WTC11 (cell line): ENCODE measurements at regions not wholly inside any gene's neighbourhood (a gene's known extent, or its start where the extent isn't known, plus 50 kb on each side); places are given as distances from the start of the nearest gene placed in this dataset.

Source experiments
- ATAC-seq: fragments of 200-7000 bp; cut with Tn5 transposase; 2 replicates; pipeline ENCODE4 v1.10.0; 2021; ENCODE audit warnings: mild to moderate bottlenecking, moderate library complexity
- CTCF ChIA-PET: fragments of 300-600 bp; sonication (Branson Sonifier 250); formaldehyde crosslinking; loops from one replicate; lab custom pipeline; 2021; ENCODE audit warnings: antibody characterized with exemption; lab: Charles Lee
- POLR2A ChIA-PET: fragments of 350-600 bp; sonication (Branson Sonifier 250); formaldehyde crosslinking; loops from one replicate; lab custom pipeline; 2021; ENCODE audit warnings: antibody characterized with exemption; lab: Charles Lee
- DNase-seq: peaks from one replicate; pipeline ENCODE4 v3.0.0; 2021; ENCODE audit warnings: low spot score
- H3K27ac Mint-ChIP-seq: 2 replicates; pipeline ENCODE4 v1.8.0; 2021; ENCODE audit warnings: mixed read lengths
- H3K27me3 Mint-ChIP-seq: 2 replicates; pipeline ENCODE4 v1.8.0; 2021; ENCODE audit warnings: low read depth, mild to moderate bottlenecking, moderate library complexity, mixed read lengths
- H3K36me3 Mint-ChIP-seq: 2 replicates; pipeline ENCODE4 v1.8.0; 2021; ENCODE audit warnings: mixed read lengths
- H3K4me1 Mint-ChIP-seq: 2 replicates; pipeline ENCODE4 v1.8.0; 2022; ENCODE audit warnings: mixed read lengths
- H3K4me3 Mint-ChIP-seq: 2 replicates; pipeline ENCODE4 v1.8.0; 2021; ENCODE audit warnings: mild to moderate bottlenecking, moderate library complexity, mixed read lengths
- H3K9me3 Mint-ChIP-seq: 2 replicates; pipeline ENCODE4 v1.8.0; 2021; ENCODE audit warnings: mixed read lengths
- CREB1 ChIP-seq: sonication (generic); formaldehyde crosslinking; IDR thresholded peaks from 2 replicates; pipeline ENCODE4 v1.8.0; 2023; ENCODE audit warnings: mild to moderate bottlenecking, missing genetic modification reagents
- E2F1 ChIP-seq: sonication (generic); formaldehyde crosslinking; IDR thresholded peaks from 2 replicates; pipeline ENCODE4 v1.8.0; 2022; ENCODE audit warnings: mild to moderate bottlenecking, missing genetic modification reagents
- E2F5 ChIP-seq: sonication (generic); formaldehyde crosslinking; IDR thresholded peaks from 2 replicates; pipeline ENCODE4 v1.8.1; 2022; ENCODE audit warnings: mild to moderate bottlenecking, moderate library complexity, missing genetic modification reagents
- GABPB1 ChIP-seq: sonication (generic); formaldehyde crosslinking; IDR thresholded peaks from 2 replicates; pipeline ENCODE4 v1.8.1; 2023; ENCODE audit warnings: mild to moderate bottlenecking, missing genetic modification reagents
- GRHL2 ChIP-seq: fragments of 250-450 bp; sonication (Bioruptor Pico); IDR thresholded peaks from 2 replicates; pipeline ENCODE4 v1.8.0; 2022; ENCODE audit warnings: mild to moderate bottlenecking, moderate library complexity; ENCODE audit not compliant: insufficient replicate concordance, severe bottlenecking
- HMGXB4 ChIP-seq: sonication (generic); formaldehyde crosslinking; IDR thresholded peaks from 2 replicates; pipeline ENCODE4 v1.8.1; 2023; ENCODE audit warnings: mild to moderate bottlenecking, moderate library complexity, missing genetic modification reagents
- JAZF1 ChIP-seq: fragments of 250-450 bp; sonication (Bioruptor Pico); IDR thresholded peaks from 2 replicates; pipeline ENCODE4 v1.9.0; 2021; ENCODE audit warnings: moderate library complexity, mild to moderate bottlenecking, inconsistent platforms
- JUN ChIP-seq: sonication (generic); formaldehyde crosslinking; IDR thresholded peaks from 2 replicates; pipeline ENCODE4 v1.8.0; 2023; ENCODE audit warnings: mild to moderate bottlenecking, missing genetic modification reagents
- MYBL2 ChIP-seq: sonication (generic); formaldehyde crosslinking; IDR thresholded peaks from 2 replicates; pipeline ENCODE4 v1.8.1; 2023; ENCODE audit warnings: mild to moderate bottlenecking, moderate library complexity, missing genetic modification reagents
- PRDM15 ChIP-seq: sonication (generic); formaldehyde crosslinking; IDR thresholded peaks from 2 replicates; pipeline ENCODE4 v1.8.0; 2022; ENCODE audit warnings: missing genetic modification reagents
- SMAD3 ChIP-seq: sonication (generic); formaldehyde crosslinking; IDR thresholded peaks from 2 replicates; pipeline ENCODE4 v1.8.0; 2022; ENCODE audit warnings: missing genetic modification reagents, mild to moderate bottlenecking, borderline replicate concordance
- STAT6 ChIP-seq: sonication (generic); formaldehyde crosslinking; conservative IDR thresholded peaks from 2 replicates; pipeline ENCODE4 v1.8.1; 2023; ENCODE audit warnings: mild to moderate bottlenecking, low read depth, missing genetic modification reagents, moderate library complexity
- TCF7 ChIP-seq: sonication (generic); formaldehyde crosslinking; IDR thresholded peaks from 2 replicates; pipeline ENCODE4 v1.8.0; 2022; ENCODE audit warnings: mild to moderate bottlenecking, low read depth, missing genetic modification reagents, moderate library complexity
- TEAD4 ChIP-seq: sonication (generic); formaldehyde crosslinking; IDR thresholded peaks from 2 replicates; pipeline ENCODE4 v1.8.0; 2022; ENCODE audit warnings: mild to moderate bottlenecking, missing genetic modification reagents
- ZNF219 ChIP-seq: sonication (generic); formaldehyde crosslinking; IDR thresholded peaks from 2 replicates; pipeline ENCODE4 v1.8.0; 2023; ENCODE audit warnings: missing genetic modification reagents, mild to moderate bottlenecking, borderline replicate concordance
- ZNF281 ChIP-seq: sonication (generic); formaldehyde crosslinking; IDR thresholded peaks from 2 replicates; pipeline ENCODE4 v1.8.0; 2023; ENCODE audit warnings: mild to moderate bottlenecking, missing genetic modification reagents
- ZNF416 ChIP-seq: fragments of 250-450 bp; sonication (Bioruptor Pico); IDR thresholded peaks from 2 replicates; pipeline ENCODE4 v1.9.0; 2021; ENCODE audit warnings: mild to moderate bottlenecking, inconsistent platforms
- ZNF425 ChIP-seq: fragments of 250-450 bp; sonication (Bioruptor Pico); conservative IDR thresholded peaks from 2 replicates; pipeline ENCODE4 v1.9.0; 2021; ENCODE audit warnings: mild to moderate bottlenecking
- ZNF671 ChIP-seq: fragments of 250-450 bp; sonication (Bioruptor Pico); IDR thresholded peaks from 2 replicates; pipeline ENCODE4 v1.8.0; 2021; ENCODE audit warnings: mild to moderate bottlenecking

GRCh38 chr16:59370717-59371116, 636.6 kb upstream of the GOT2 start:
- DNase-seq (no peak), ATAC-seq (no peak)
- Mint-ChIP-seq H3K27me3 (peaks cover 26% of the 10 kb centered on the region), H3K4me1 (peaks cover 27% of the 10 kb centered on the region), H3K36me3 (no peaks in the 10 kb centered on the region), H3K9me3 (0 out of 2 replicates have a peak, but pooled peaks cover 3% of the 10 kb centered on the region), H3K27ac (no peak overlapping the region), H3K4me3 (no peak overlapping the region)
- ChIA-PET CTCF (no interaction called here), POLR2A (no interaction called here)
- TF ChIP-seq HMGXB4 (CRISPR knock-in tag) (no peak), TCF7 (CRISPR knock-in tag) (no peak), TEAD4 (no peak), ZNF671 (CRISPR knock-in tag) (no peak), GABPB1 (CRISPR knock-in tag) (no peak), MYBL2 (no peak), CREB1 (CRISPR knock-in tag) (no peak), PRDM15 (CRISPR knock-in tag) (no peak), STAT6 (no peak), ZNF219 (CRISPR knock-in tag) (no peak)

GRCh38 chr16:59369523-59369922, 635.4 kb upstream of the GOT2 start:
- Mint-ChIP-seq H3K36me3 (0 out of 2 replicates have a peak, but pooled peaks cover 2% of the 10 kb centered on the region), H3K4me3 (no peak overlapping the region), H3K27ac (no peak overlapping the region), H3K9me3 (0 out of 2 replicates have a peak, but pooled peaks cover 3% of the 10 kb centered on the region), H3K4me1 (peaks cover 27% of the 10 kb centered on the region), H3K27me3 (peaks cover 27% of the 10 kb centered on the region)
- ATAC-seq, result no peak
- DNase-seq, result no peak
- CTCF ChIA-PET, result no interaction called here
- POLR2A ChIA-PET, result no interaction called here
- TF ChIP-seq ZNF281 (CRISPR knock-in tag) (no peak), E2F5 (CRISPR knock-in tag) (no peak), E2F1 (CRISPR knock-in tag) (no peak), ZNF416 (CRISPR knock-in tag) (no peak), JUN (CRISPR knock-in tag) (no peak), JAZF1 (CRISPR knock-in tag) (no peak), SMAD3 (no peak), ZNF425 (CRISPR knock-in tag) (no peak), GRHL2 (CRISPR knock-in tag) (no peak), ZNF219 (CRISPR knock-in tag) (no peak), CREB1 (CRISPR knock-in tag) (no peak)
